Activated CD4-positive, alpha-beta T cell treated with anti-CD3 and anti-CD28 coated beads for 36 hours (primary cell): ENCODE measurements at regions not wholly inside any gene's neighbourhood (a gene's known extent, or its start where the extent isn't known, plus 50 kb on each side); places are given as distances from the start of the nearest gene placed in this dataset.

Experiments used
- ATAC-seq: fragments of 200-7000 bp; cut with Tn5 transposase; one replicate; pipeline ENCODE4 v1.10.0; 2021; ENCODE audit warnings: mild to moderate bottlenecking, moderate library complexity
- CTCF ChIA-PET: fragments of 350-600 bp; sonication (Branson Sonifier 250); formaldehyde crosslinking; loops from one replicate; lab custom pipeline; 2021; ENCODE audit warnings: antibody characterized with exemption; lab: Charles Lee
- POLR2A ChIA-PET: fragments of 350-600 bp; sonication (Branson Sonifier 250); formaldehyde crosslinking; loops from one replicate; lab custom pipeline; 2021; ENCODE audit warnings: antibody characterized with exemption, inconsistent platforms; lab: Charles Lee
- DNase-seq: peaks from one replicate; pipeline ENCODE4 v3.0.0-alpha.2; 2020
- H3K27ac Mint-ChIP-seq: one replicate; pipeline ENCODE4 v1.8.0; 2021; ENCODE audit warnings: mixed read lengths
- H3K27me3 Mint-ChIP-seq: one replicate; pipeline ENCODE4 v1.8.0; 2021; ENCODE audit warnings: mixed read lengths
- H3K36me3 Mint-ChIP-seq: one replicate; pipeline ENCODE4 v1.8.0; 2021; ENCODE audit warnings: low read depth, mixed read lengths
- H3K4me1 Mint-ChIP-seq: one replicate; pipeline ENCODE4 v1.8.0; 2021; ENCODE audit warnings: mixed read lengths
- H3K4me3 Mint-ChIP-seq: one replicate; pipeline ENCODE4 v1.8.0; 2021; ENCODE audit warnings: mild to moderate bottlenecking, moderate library complexity, mixed read lengths
- H3K9me3 Mint-ChIP-seq: one replicate; pipeline ENCODE4 v1.8.0; 2021; ENCODE audit warnings: low read depth, mixed read lengths
- intact Hi-C, 2 experiments: fragments of 100-400 bp; cut with DNase I in 1 of 2; cut with micrococcal nuclease in 1 of 2; formaldehyde crosslinking; loops; one replicate each; pipeline versions ENCODE4 v1.14.2 to v1.15.1; 2022 to 2024; cut with DNase I, micrococcal nuclease

DNA sequence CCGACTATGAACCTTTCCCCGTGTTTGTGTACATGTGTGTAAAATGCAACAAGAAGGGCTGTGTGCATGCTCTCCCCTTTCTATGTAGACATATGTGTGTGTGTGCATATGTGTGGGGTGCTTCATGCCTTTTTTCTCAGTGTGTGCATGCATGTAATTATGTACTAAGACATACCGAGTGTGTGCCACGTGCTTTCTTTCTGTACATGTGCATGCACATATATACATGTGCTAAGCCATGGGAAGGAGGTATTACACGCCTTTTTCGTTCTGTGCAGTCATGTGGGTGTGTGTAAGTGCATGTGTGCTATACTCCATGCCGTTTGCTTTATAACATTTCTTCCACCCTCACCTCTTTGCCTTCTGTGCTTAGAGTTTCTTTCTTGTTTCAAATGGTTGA is 544.3 kb downstream of the TNS3 start:
- Mint-ChIP-seq H3K4me1 (no peaks in the 10 kb centered on the region), H3K27ac (no peak overlapping the region), H3K9me3 (no peaks in the 10 kb centered on the region), H3K27me3 (no peaks in the 10 kb centered on the region), H3K36me3 (no peaks in the 10 kb centered on the region), H3K4me3 (no peak overlapping the region)
- no peak for ATAC-seq
- CTCF ChIA-PET: no interaction called here
- POLR2A ChIA-PET: no interaction called here
- DNase-seq: no peak
- intact Hi-C loops: no loop called here

DNA sequence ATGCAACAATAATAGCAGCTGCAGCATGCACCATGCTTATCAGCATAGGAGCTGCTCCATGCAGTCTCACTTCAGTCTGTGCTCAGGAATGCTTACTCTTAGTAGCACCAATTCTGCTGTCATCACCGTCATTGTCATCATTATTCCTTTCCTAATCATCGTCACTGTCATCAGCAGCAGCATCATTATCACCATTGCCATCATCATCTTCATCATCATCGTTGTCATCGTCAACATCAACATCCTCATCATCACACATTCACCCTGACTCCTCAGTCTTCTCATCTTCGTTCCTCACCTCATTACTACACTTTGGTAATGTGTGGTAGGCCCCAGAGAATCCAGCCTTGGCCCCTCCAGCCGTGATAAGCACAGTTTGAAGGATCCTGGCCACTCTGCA is 545.0 kb downstream of the TNS3 start:
- Mint-ChIP-seq H3K4me3 (no peak overlapping the region), H3K4me1 (no peaks in the 10 kb centered on the region), H3K27me3 (no peaks in the 10 kb centered on the region), H3K9me3 (no peaks in the 10 kb centered on the region), H3K36me3 (no peaks in the 10 kb centered on the region), H3K27ac (no peak overlapping the region)
- ATAC-seq: no peak
- intact Hi-C loops: no loop called here
- ChIA-PET POLR2A (no interaction called here), CTCF (no interaction called here)
- DNase-seq: no peak

- ChIA-PET POLR2A (no interaction called here), CTCF (no interaction called here)
- no peak for ATAC-seq
- H3K4me1 Mint-ChIP-seq: no peaks in the 10 kb centered on the region
- H3K4me3 Mint-ChIP-seq: no peak overlapping the region
- no peaks in the 10 kb centered on the region for H3K9me3 Mint-ChIP-seq
- no peak for DNase-seq
- peaks cover 3% of the 10 kb centered on the region for H3K27me3 Mint-ChIP-seq
- H3K36me3 Mint-ChIP-seq: no peaks in the 10 kb centered on the region
- H3K27ac Mint-ChIP-seq: no peak overlapping the region
- intact Hi-C loops: no loop called here
These were observed 546.4 kb downstream of the TNS3 start for GRCh38 chr7:47035522-47035921.

DNA sequence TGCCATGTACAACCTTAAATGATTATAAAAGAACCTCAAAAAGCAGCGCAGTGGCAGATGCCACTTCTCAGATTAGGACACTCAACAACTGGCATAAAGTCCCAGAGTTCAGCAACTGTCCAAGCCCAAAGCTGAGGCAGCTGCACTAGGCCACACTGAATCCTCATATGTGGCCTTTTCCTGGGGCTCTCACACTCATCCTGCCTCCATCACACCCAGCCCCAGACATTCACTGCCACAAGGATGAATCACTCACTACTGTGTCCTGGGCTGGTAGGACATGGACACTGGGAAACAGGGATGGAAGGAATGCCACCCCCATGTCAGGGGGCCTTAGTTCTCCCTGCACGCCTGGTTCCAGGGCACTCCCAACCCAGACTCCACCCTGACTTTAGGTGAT is 547.7 kb downstream of the TNS3 start:
- DNase-seq (no peak), ATAC-seq (no peak)
- H3K9me3 Mint-ChIP-seq: no peaks in the 10 kb centered on the region
- no peaks in the 10 kb centered on the region for H3K4me1 Mint-ChIP-seq
- ChIA-PET CTCF (no interaction called here), POLR2A (no interaction called here)
- intact Hi-C loops: no loop called here
- no peak overlapping the region for H3K4me3 Mint-ChIP-seq
- H3K36me3 Mint-ChIP-seq: no peaks in the 10 kb centered on the region
- peaks cover 4% of the 10 kb centered on the region for H3K27me3 Mint-ChIP-seq
- no peak overlapping the region for H3K27ac Mint-ChIP-seq

GRCh38 chr7:47032536-47032908 is 549.4 kb downstream of the TNS3 start:
- Mint-ChIP-seq H3K4me1 (no peaks in the 10 kb centered on the region), H3K27ac (no peak overlapping the region), H3K4me3 (no peak overlapping the region), H3K27me3 (peaks cover 4% of the 10 kb centered on the region), H3K9me3 (no peaks in the 10 kb centered on the region), H3K36me3 (no peaks in the 10 kb centered on the region)
- ATAC-seq: no peak
- intact Hi-C loops: no loop called here
- ChIA-PET CTCF (no interaction called here), POLR2A (interaction anchor here (0.7 kb wide), 1 partner anchor 370 kb away, joined by 5 read pairs; no protein-coding TSS in a partner anchor)
- no peak for DNase-seq

DNA sequence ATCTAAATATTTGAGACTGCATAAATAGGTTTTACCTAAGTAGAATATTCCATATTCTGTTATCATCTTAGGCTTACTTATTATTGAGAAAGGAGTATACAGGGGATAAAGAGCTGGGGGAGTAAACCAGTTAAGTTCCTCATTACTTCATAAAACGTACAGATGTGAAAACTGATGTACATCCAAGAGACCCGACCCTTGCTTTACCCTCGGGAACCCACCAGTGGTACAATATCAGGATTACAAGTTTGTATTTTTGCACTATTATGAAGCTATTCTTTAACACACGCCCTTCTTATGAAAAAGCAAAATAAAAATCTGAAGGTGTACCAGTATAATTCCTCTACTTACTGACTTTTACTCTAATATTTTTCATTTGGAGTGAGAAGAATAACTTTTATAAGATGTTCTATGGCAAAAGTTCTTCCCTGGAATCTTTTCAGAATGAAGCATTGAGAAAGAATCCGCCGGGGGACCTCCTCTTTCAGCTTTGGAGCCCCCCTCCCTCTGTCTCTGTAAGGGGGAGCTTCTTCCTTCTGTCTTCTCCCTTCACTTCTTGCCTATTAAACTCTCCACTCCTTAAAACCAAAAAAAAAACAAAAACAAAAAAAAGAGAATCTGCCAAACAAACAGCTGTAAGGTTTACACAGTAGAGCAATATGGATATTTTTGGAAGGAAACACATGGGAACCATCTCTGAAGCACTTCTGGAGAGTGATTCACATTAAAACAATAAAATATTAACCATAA is 550.0 kb downstream of the TNS3 start:
- H3K9me3 Mint-ChIP-seq: no peaks in the 10 kb centered on the region
- intact Hi-C loops: no loop called here
- no peak for DNase-seq
- no peaks in the 10 kb centered on the region for H3K4me1 Mint-ChIP-seq
- POLR2A ChIA-PET: no interaction called here
- H3K4me3 Mint-ChIP-seq: no peak overlapping the region
- H3K36me3 Mint-ChIP-seq: no peaks in the 10 kb centered on the region
- H3K27ac Mint-ChIP-seq: no peak overlapping the region
- CTCF ChIA-PET: interaction anchor here (0.6 kb wide), 1 partner anchor 36 kb away, joined by 3 read pairs; no protein-coding TSS in a partner anchor
- H3K27me3 Mint-ChIP-seq: peaks cover 4% of the 10 kb centered on the region
- ATAC-seq: no peak

- DNase-seq: no peak
- no peaks in the 10 kb centered on the region for H3K4me1 Mint-ChIP-seq
- H3K9me3 Mint-ChIP-seq: peaks cover 2% of the 10 kb centered on the region
- H3K27me3 Mint-ChIP-seq: peaks cover 4% of the 10 kb centered on the region
- no peaks in the 10 kb centered on the region for H3K36me3 Mint-ChIP-seq
- no peak for ATAC-seq
- no peak overlapping the region for H3K4me3 Mint-ChIP-seq
- no peak overlapping the region for H3K27ac Mint-ChIP-seq
- POLR2A ChIA-PET: no interaction called here
- CTCF ChIA-PET: no interaction called here
- intact Hi-C loops: no loop called here
These were observed 553.6 kb downstream of the TNS3 start for GRCh38 chr7:47028284-47028683.

- CTCF ChIA-PET: interaction anchor here (0.6 kb wide), 1 partner anchor 43 kb away, joined by 4 read pairs; no protein-coding TSS in a partner anchor
- Mint-ChIP-seq H3K27me3 (peaks cover 4% of the 10 kb centered on the region), H3K4me3 (no peak overlapping the region), H3K9me3 (peaks cover 2% of the 10 kb centered on the region), H3K4me1 (no peaks in the 10 kb centered on the region), H3K36me3 (no peaks in the 10 kb centered on the region), H3K27ac (no peak overlapping the region)
- ATAC-seq: no peak
- no peak for DNase-seq
- POLR2A ChIA-PET: no interaction called here
- intact Hi-C loops: no loop called here
These were observed 554.1 kb downstream of the TNS3 start for GRCh38 chr7:47027695-47028240.

DNA sequence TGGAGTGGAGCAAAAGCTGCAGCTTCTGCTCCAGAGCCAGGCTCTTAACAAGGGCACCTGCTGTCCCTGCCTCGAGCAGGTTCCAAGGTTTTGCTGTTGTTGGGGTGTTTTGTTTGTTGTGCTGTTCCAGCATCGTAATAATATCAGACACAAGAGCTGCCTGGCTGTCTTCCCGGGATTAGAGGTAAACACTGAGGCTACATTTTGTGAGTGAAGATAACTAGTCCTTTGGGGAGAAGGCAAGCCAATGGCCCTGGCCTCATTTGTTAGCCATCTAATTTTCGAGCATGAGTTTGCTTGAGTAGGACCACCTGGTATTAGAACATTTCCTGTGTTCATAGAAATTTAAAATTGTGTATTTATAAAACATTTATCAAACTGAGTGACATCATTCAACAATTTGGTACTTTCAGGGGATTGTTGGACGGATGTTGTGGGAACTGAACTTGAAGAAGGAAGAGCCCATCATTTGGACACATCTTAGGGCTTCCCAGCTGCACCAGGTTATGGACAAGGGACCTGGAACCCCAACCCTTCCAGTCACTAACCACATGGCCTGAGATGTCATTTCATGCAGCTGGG is 555.0 kb downstream of the TNS3 start:
- DNase-seq (no peak), ATAC-seq (no peak)
- no peak overlapping the region for H3K27ac Mint-ChIP-seq
- POLR2A ChIA-PET: no interaction called here
- H3K4me1 Mint-ChIP-seq: no peaks in the 10 kb centered on the region
- H3K9me3 Mint-ChIP-seq: peaks cover 2% of the 10 kb centered on the region
- H3K27me3 Mint-ChIP-seq: peaks cover 4% of the 10 kb centered on the region
- H3K36me3 Mint-ChIP-seq: no peaks in the 10 kb centered on the region
- CTCF ChIA-PET: no interaction called here
- intact Hi-C loops: no loop called here
- H3K4me3 Mint-ChIP-seq: no peak overlapping the region

DNA sequence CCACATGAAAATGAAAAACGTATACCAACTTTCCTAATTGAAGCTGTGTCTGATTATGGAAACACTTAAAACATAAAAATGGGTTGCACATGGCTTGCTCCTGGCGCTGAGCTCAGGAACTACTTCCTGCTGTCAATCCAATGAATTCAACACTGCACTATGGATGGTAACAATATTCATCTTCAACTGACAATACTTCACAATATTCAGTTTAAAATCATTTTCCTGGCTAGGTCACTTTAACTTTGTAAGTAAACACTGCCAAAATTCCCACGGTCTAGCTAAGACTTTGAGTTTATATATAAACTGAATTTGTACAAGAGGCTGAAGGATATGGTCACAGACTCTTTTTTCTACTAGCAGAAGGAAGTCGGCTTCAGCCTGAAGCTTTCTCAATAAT is 556.9 kb downstream of the TNS3 start:
- Mint-ChIP-seq H3K9me3 (peaks cover 2% of the 10 kb centered on the region), H3K27me3 (no peaks in the 10 kb centered on the region), H3K27ac (no peak overlapping the region), H3K36me3 (no peaks in the 10 kb centered on the region), H3K4me3 (no peak overlapping the region), H3K4me1 (no peaks in the 10 kb centered on the region)
- DNase-seq (no peak), ATAC-seq (no peak)
- POLR2A ChIA-PET: no interaction called here
- CTCF ChIA-PET: no interaction called here
- intact Hi-C loops: no loop called here

DNA sequence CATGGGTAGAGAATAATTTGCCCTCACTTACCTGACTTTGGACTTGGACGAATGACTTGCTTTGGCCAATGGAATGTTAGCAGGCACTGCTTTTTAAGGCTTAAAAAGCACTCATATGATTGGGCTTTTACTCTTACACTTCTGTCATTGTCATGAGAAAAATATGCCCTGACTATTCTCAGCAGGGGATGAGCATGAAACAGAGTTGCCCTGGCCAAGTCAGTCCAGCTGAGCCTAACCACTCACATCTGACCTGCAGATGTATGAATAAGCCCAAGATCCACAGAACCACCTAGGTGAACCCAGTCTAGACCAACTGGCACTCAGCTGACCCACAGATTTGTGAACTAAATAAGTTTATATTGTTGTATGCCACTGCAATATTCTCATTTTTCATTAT is 573.5 kb downstream of the TNS3 start:
- CTCF ChIA-PET: no interaction called here
- no peak for ATAC-seq
- H3K4me1 Mint-ChIP-seq: no peaks in the 10 kb centered on the region

GRCh38 chr7:47007471-47007870 is 574.4 kb downstream of the TNS3 start:
- ChIA-PET POLR2A (no interaction called here), CTCF (no interaction called here)
- Mint-ChIP-seq H3K9me3 (no peaks in the 10 kb centered on the region), H3K27ac (no peak overlapping the region), H3K27me3 (no peaks in the 10 kb centered on the region), H3K4me1 (no peaks in the 10 kb centered on the region), H3K36me3 (no peaks in the 10 kb centered on the region), H3K4me3 (no peak overlapping the region)
- intact Hi-C loops: no loop called here
- DNase-seq (no peak), ATAC-seq (no peak)

More for the DNA sequence above, 573.5 kb downstream of the TNS3 start:
- Mint-ChIP-seq H3K27me3 (no peaks in the 10 kb centered on the region), H3K27ac (no peak overlapping the region), H3K9me3 (no peaks in the 10 kb centered on the region), H3K4me3 (no peak overlapping the region), H3K36me3 (no peaks in the 10 kb centered on the region)
- POLR2A ChIA-PET: no interaction called here
- intact Hi-C loops: no loop called here
- DNase-seq: no peak
